ENCODE measurements at regions not wholly inside any gene's neighbourhood (a gene's known extent, or its start where the extent isn't known, plus 50 kb on each side); places are given as distances from the start of the nearest gene placed in this dataset.

GRCh38 chr5:154654486-154655371, 100.4 kb upstream of the LARP1 start:
- no peaks in the 10 kb centered on the region for H3K9me3 Mint-ChIP-seq
- Histone ChIP-seq H3K4me3 (ENCODE audit: low read length) (no peak overlapping the region), H3K27ac (ENCODE audit: low read depth, low read length) (no peak overlapping the region), H3K4me1 (ENCODE audit: control insufficient read depth, insufficient read depth, low read length) (peaks cover 6% of the 10 kb centered on the region), H3K9ac (ENCODE audit: extremely low read depth, low read length, poor library complexity, severe bottlenecking) (no peak overlapping the region), H3K27me3 (ENCODE audit: control insufficient read depth, insufficient read depth, low read length, poor library complexity, severe bottlenecking) (no peaks in the 10 kb centered on the region), H3K36me3 (ENCODE audit: control insufficient read depth, insufficient read depth, low read length) (no peaks in the 10 kb centered on the region), H3K9me3 (ENCODE audit: control insufficient read depth, low read length) (no peaks in the 10 kb centered on the region)
- no peaks in the 10 kb centered on the region for H3K36me3 Mint-ChIP-seq (ENCODE audit: low read depth)
- no peaks in the 10 kb centered on the region for H3K27me3 Mint-ChIP-seq (ENCODE audit: insufficient read depth)
- 90 to 94% methylated on average over 12 to 13 of the region's 13 CpGs for WGBS, 2 experiments (ENCODE audit: insufficient coverage in 1 of 2, insufficient read length in 1 of 2)
- peaks cover 7% of the 10 kb centered on the region for H3K4me1 Mint-ChIP-seq
- H3K4me3 Mint-ChIP-seq: no peak overlapping the region
- DNase-seq: no peak
- H3K27ac Mint-ChIP-seq: peak overlapping the region; percentile 27
- TF ChIP-seq CTCF (conservative IDR thresholded peaks at IDR 0.05): no peak

- Histone ChIP-seq H3K4me1 (ENCODE audit: control insufficient read depth, insufficient read depth, low read length) (peaks cover 6% of the 10 kb centered on the region), H3K36me3 (ENCODE audit: control insufficient read depth, insufficient read depth, low read length) (no peaks in the 10 kb centered on the region), H3K9me3 (ENCODE audit: control insufficient read depth, low read length) (no peaks in the 10 kb centered on the region), H3K27ac (ENCODE audit: low read depth, low read length) (no peak overlapping the region), H3K4me3 (ENCODE audit: low read length) (no peak overlapping the region), H3K9ac (ENCODE audit: extremely low read depth, low read length, poor library complexity, severe bottlenecking) (no peak overlapping the region), H3K27me3 (ENCODE audit: control insufficient read depth, insufficient read depth, low read length, poor library complexity, severe bottlenecking) (no peaks in the 10 kb centered on the region)
- no peak for TF ChIP-seq CTCF (conservative IDR thresholded peaks at IDR 0.05)
- no peak overlapping the region for H3K27ac Mint-ChIP-seq
- peaks cover 7% of the 10 kb centered on the region for H3K4me1 Mint-ChIP-seq
- peak; percentile 55 for DNase-seq
- H3K27me3 Mint-ChIP-seq (ENCODE audit: insufficient read depth): peaks cover under 1% of the 10 kb centered on the region
- H3K4me3 Mint-ChIP-seq: no peak overlapping the region
- no peaks in the 10 kb centered on the region for H3K9me3 Mint-ChIP-seq
- no peaks in the 10 kb centered on the region for H3K36me3 Mint-ChIP-seq (ENCODE audit: low read depth)
- WGBS, 2 experiments (ENCODE audit: insufficient coverage in 1 of 2, insufficient read length in 1 of 2): 80 to 81% methylated on average over 1 to 4 of the region's 4 CpGs
These were observed 101.3 kb upstream of the LARP1 start for GRCh38 chr5:154653764-154654485.

GRCh38 chr5:154653418-154653763, 101.8 kb upstream of the LARP1 start:
- Histone ChIP-seq H3K9ac (ENCODE audit: extremely low read depth, low read length, poor library complexity, severe bottlenecking) (no peak overlapping the region), H3K9me3 (ENCODE audit: control insufficient read depth, low read length) (no peaks in the 10 kb centered on the region), H3K4me3 (ENCODE audit: low read length) (no peak overlapping the region), H3K27ac (ENCODE audit: low read depth, low read length) (no peak overlapping the region), H3K36me3 (ENCODE audit: control insufficient read depth, insufficient read depth, low read length) (no peaks in the 10 kb centered on the region), H3K4me1 (ENCODE audit: control insufficient read depth, insufficient read depth, low read length) (peaks cover 6% of the 10 kb centered on the region), H3K27me3 (ENCODE audit: control insufficient read depth, insufficient read depth, low read length, poor library complexity, severe bottlenecking) (no peaks in the 10 kb centered on the region)
- H3K9me3 Mint-ChIP-seq: no peaks in the 10 kb centered on the region
- H3K4me1 Mint-ChIP-seq: peaks cover 7% of the 10 kb centered on the region
- TF ChIP-seq CTCF (conservative IDR thresholded peaks at IDR 0.05): no peak
- 95 to 97% methylated on average over 3 of the region's 3 CpGs for WGBS, 2 experiments (ENCODE audit: insufficient coverage in 1 of 2, insufficient read length in 1 of 2)
- peak; percentile 52 for DNase-seq
- H3K36me3 Mint-ChIP-seq (ENCODE audit: low read depth): no peaks in the 10 kb centered on the region
- no peak overlapping the region for H3K4me3 Mint-ChIP-seq
- H3K27me3 Mint-ChIP-seq (ENCODE audit: insufficient read depth): peaks cover 4% of the 10 kb centered on the region
- no peak overlapping the region for H3K27ac Mint-ChIP-seq
